BE2C (cell line): ENCODE measurements at regions not wholly inside any gene's neighbourhood (a gene's known extent, or its start where the extent isn't known, plus 50 kb on each side); places are given as distances from the start of the nearest gene placed in this dataset.

ENCODE experiments used
- DNase-seq: peaks from one replicate; pipeline ENCODE4 v3.0.0-alpha.2; 2020
- H3K27me3 ChIP-seq: fragments of 250-450 bp; sonication (Bioruptor Pico); 2 replicates; pipeline ENCODE4 v1.5.1; 2020; ENCODE audit warnings: mild to moderate bottlenecking
- H3K36me3 ChIP-seq: fragments of 250-450 bp; sonication (Bioruptor Pico); 2 replicates; pipeline ENCODE4 v1.5.1; 2020; ENCODE audit warnings: mild to moderate bottlenecking
- H3K4me1 ChIP-seq: fragments of 250-450 bp; sonication (Bioruptor Pico); 2 replicates; pipeline ENCODE4 v1.5.1; 2020
- H3K4me3 ChIP-seq: 2 replicates; pipeline ENCODE4 v1.5.1; 2011; ENCODE audit warnings: low read depth, low read length
- H3K9me3 ChIP-seq: fragments of 250-450 bp; sonication (Bioruptor Pico); 2 replicates; pipeline ENCODE4 v1.5.1; 2020
- CTCF ChIP-seq: IDR thresholded peaks from 2 replicates; pipeline ENCODE4 v1.5.1; 2012; ENCODE audit warnings: mild to moderate bottlenecking, low read depth, low read length

- Histone ChIP-seq H3K4me3 (no peak overlapping the region), H3K9me3 (no peaks in the 10 kb centered on the region; the same call in 1 of the 2 replicates), H3K27me3 (no peaks in the 10 kb centered on the region), H3K4me1 (no peaks in the 10 kb centered on the region), H3K36me3 (no peaks in the 10 kb centered on the region)
- no peak for TF ChIP-seq CTCF
- no peak for DNase-seq
These were observed 466.5 kb downstream of the MIAT start for GRCh38 chr22:27123880-27124279.

- Histone ChIP-seq H3K4me3 (no peak overlapping the region), H3K9me3 (no peaks in the 10 kb centered on the region; the same call in 1 of the 2 replicates), H3K36me3 (no peaks in the 10 kb centered on the region), H3K4me1 (no peaks in the 10 kb centered on the region), H3K27me3 (no peaks in the 10 kb centered on the region)
- no peak for DNase-seq
- TF ChIP-seq CTCF = no peak
These were observed 467.1 kb downstream of the MIAT start for GRCh38 chr22:27124351-27124966.

- Histone ChIP-seq H3K36me3 (no peaks in the 10 kb centered on the region), H3K4me3 (no peak overlapping the region), H3K27me3 (no peaks in the 10 kb centered on the region), H3K9me3 (no peaks in the 10 kb centered on the region; the same call in 1 of the 2 replicates), H3K4me1 (no peaks in the 10 kb centered on the region)
- DNase-seq = no peak
- TF ChIP-seq CTCF = no peak
These were observed 468.2 kb downstream of the MIAT start for GRCh38 chr22:27125539-27125938.

GRCh38 chr22:27127911-27128310 is 470.5 kb downstream of the MIAT start:
- Histone ChIP-seq H3K4me3 (no peak overlapping the region), H3K4me1 (no peaks in the 10 kb centered on the region), H3K27me3 (no peaks in the 10 kb centered on the region), H3K36me3 (no peaks in the 10 kb centered on the region), H3K9me3 (no peaks in the 10 kb centered on the region)
- TF ChIP-seq CTCF = no peak
- no peak for DNase-seq

GRCh38 chr22:27128461-27129085 is 471.2 kb downstream of the MIAT start:
- no peak overlapping the region for H3K4me3 ChIP-seq
- no peaks in the 10 kb centered on the region for H3K9me3 ChIP-seq
- no peaks in the 10 kb centered on the region for H3K36me3 ChIP-seq
- H3K27me3 ChIP-seq = no peaks in the 10 kb centered on the region
- TF ChIP-seq CTCF = no peak
- DNase-seq = no peak
- no peaks in the 10 kb centered on the region for H3K4me1 ChIP-seq

GRCh38 chr22:27129266-27129665 is 471.9 kb downstream of the MIAT start:
- Histone ChIP-seq H3K9me3 (no peaks in the 10 kb centered on the region), H3K36me3 (no peaks in the 10 kb centered on the region), H3K27me3 (no peaks in the 10 kb centered on the region), H3K4me1 (no peaks in the 10 kb centered on the region), H3K4me3 (no peak overlapping the region)
- no peak for TF ChIP-seq CTCF
- no peak for DNase-seq
